ENCODE measurements at regions not wholly inside any gene's neighbourhood (a gene's known extent, or its start where the extent isn't known, plus 50 kb on each side); places are given as distances from the start of the nearest gene placed in this dataset.

- DNase-seq, result no peak
Measured at GRCh38 chr5:2283481-2284045, 400.8 kb upstream of the IRX4 start.

GRCh38 chr5:2282893-2283292 is 400.2 kb upstream of the IRX4 start:
- DNase-seq, result no peak

- DNase-seq, result no peak
Measured at GRCh38 chr5:2282034-2282690, 399.4 kb upstream of the IRX4 start.

- DNase-seq, result no peak
Measured at GRCh38 chr5:2281446-2281845, 398.7 kb upstream of the IRX4 start.

- no peak for DNase-seq
Measured at GRCh38 chr5:2280318-2280717, 397.6 kb upstream of the IRX4 start.

- no peak for DNase-seq
Measured at GRCh38 chr5:2278825-2279456, 396.2 kb upstream of the IRX4 start.

- no peak for DNase-seq
Measured at GRCh38 chr5:2277886-2278285, 395.2 kb upstream of the IRX4 start.

GRCh38 chr5:2276101-2276500 is 393.4 kb upstream of the IRX4 start:
- no peak for DNase-seq

- DNase-seq, result no peak
Measured at GRCh38 chr5:2272755-2273154, 390.0 kb upstream of the IRX4 start.

GRCh38 chr5:2272039-2272438 is 389.3 kb upstream of the IRX4 start:
- DNase-seq, result no peak

GRCh38 chr5:2271316-2271715 is 388.6 kb upstream of the IRX4 start:
- DNase-seq, result no peak

- no peak for DNase-seq
Measured at GRCh38 chr5:2270467-2270866, 387.7 kb upstream of the IRX4 start.

GRCh38 chr5:2269656-2270055 is 386.9 kb upstream of the IRX4 start:
- DNase-seq, result no peak

- no peak for DNase-seq
Measured at GRCh38 chr5:2267991-2268390, 385.3 kb upstream of the IRX4 start.

GRCh38 chr5:2266641-2267240 is 384.0 kb upstream of the IRX4 start:
- no peak for DNase-seq

- no peak for DNase-seq
Measured at GRCh38 chr5:2265341-2265740, 382.6 kb upstream of the IRX4 start.

GRCh38 chr5:2263763-2264162 is 381.0 kb upstream of the IRX4 start:
- DNase-seq, result no peak

- no peak for DNase-seq
Measured at GRCh38 chr5:2262620-2263019, 379.9 kb upstream of the IRX4 start.

- no peak for DNase-seq
Measured at GRCh38 chr5:2261004-2261703, 378.4 kb upstream of the IRX4 start.

- no peak for DNase-seq
Measured at GRCh38 chr5:2260211-2261003, 377.7 kb upstream of the IRX4 start.

- no peak for DNase-seq
Measured at GRCh38 chr5:2259494-2260107, 376.9 kb upstream of the IRX4 start.

- DNase-seq, result no peak
Measured at GRCh38 chr5:2258861-2259260, 376.1 kb upstream of the IRX4 start.
